GM23248 (cell line): ENCODE measurements at regions not wholly inside any gene's neighbourhood (a gene's known extent, or its start where the extent isn't known, plus 50 kb on each side); places are given as distances from the start of the nearest gene placed in this dataset.

Source experiments
- DNase-seq: peaks from one replicate; pipeline ENCODE4 v3.0.0-alpha.2; 2015
- H2AFZ ChIP-seq: fragments of 200-600 bp; sonication (generic); 2 replicates; pipeline ENCODE4 v1.6.1; 2016; ENCODE audit warnings: antibody characterized with exemption
- H3F3A ChIP-seq: fragments of 200-600 bp; sonication (generic); 2 replicates; pipeline ENCODE4 v1.6.1; 2016; ENCODE audit warnings: mild to moderate bottlenecking, antibody characterized with exemption, mixed run types; ENCODE audit not compliant: insufficient read depth
- H3K27ac ChIP-seq: fragments of 200-600 bp; sonication (generic); 2 replicates; pipeline ENCODE4 v1.5.1; 2016; ENCODE audit warnings: mild to moderate bottlenecking
- H3K27me3 ChIP-seq: fragments of 200-600 bp; sonication (generic); replicated peaks from 2 replicates; pipeline ENCODE4 v1.6.1; 2016; ENCODE audit warnings: mild to moderate bottlenecking; ENCODE audit not compliant: insufficient read depth
- H3K36me3 ChIP-seq: fragments of 200-600 bp; sonication (generic); 2 replicates; pipeline ENCODE4 v1.6.1; 2016; ENCODE audit warnings: low read depth, mild to moderate bottlenecking
- H3K4me1 ChIP-seq: fragments of 200-600 bp; sonication (generic); 2 replicates; pipeline ENCODE4 v1.6.1; 2016; ENCODE audit warnings: mild to moderate bottlenecking; ENCODE audit not compliant: insufficient read depth
- H3K4me2 ChIP-seq: fragments of 200-600 bp; sonication (generic); one replicate; pipeline ENCODE4 v1.6.1; 2016; ENCODE audit warnings: mild to moderate bottlenecking; ENCODE audit not compliant: unreplicated experiment
- H3K4me3 ChIP-seq: fragments of 200-600 bp; sonication (generic); 2 replicates; pipeline ENCODE4 v1.5.1; 2016; ENCODE audit warnings: mild to moderate bottlenecking
- H3K79me2 ChIP-seq: fragments of 200-600 bp; sonication (generic); 2 replicates; pipeline ENCODE4 v1.6.1; 2016; ENCODE audit warnings: mild to moderate bottlenecking; ENCODE audit not compliant: insufficient read depth
- H3K9ac ChIP-seq: fragments of 200-600 bp; sonication (generic); 2 replicates; pipeline ENCODE4 v1.6.1; 2016; ENCODE audit warnings: mild to moderate bottlenecking
- H3K9me2 ChIP-seq: fragments of 200-600 bp; sonication (generic); 2 replicates; pipeline ENCODE4 v1.6.1; 2016; ENCODE audit warnings: mixed run types, mild to moderate bottlenecking, moderate library complexity; ENCODE audit not compliant: insufficient read depth
- H3K9me3 ChIP-seq: fragments of 200-600 bp; sonication (generic); one replicate; pipeline ENCODE4 v1.6.1; 2017; ENCODE audit warnings: low read depth
- H4K20me1 ChIP-seq: fragments of 200-600 bp; sonication (generic); 2 replicates; pipeline ENCODE4 v1.6.0; 2016; ENCODE audit not compliant: insufficient read depth
- EZH2 ChIP-seq: fragments of 200-600 bp; sonication (generic); IDR thresholded peaks from 2 replicates; pipeline ENCODE4 v1.6.1; 2018; ENCODE audit warnings: antibody characterized with exemption, mild to moderate bottlenecking; ENCODE audit not compliant: insufficient read depth, poor library complexity, severe bottlenecking
- EZH2phosphoT487 ChIP-seq: fragments of 200-600 bp; sonication (generic); IDR thresholded peaks from 2 replicates; pipeline ENCODE4 v1.6.1; 2018; ENCODE audit warnings: antibody characterized with exemption, moderate library complexity, mild to moderate bottlenecking, low read depth; ENCODE audit not compliant: insufficient read depth
- WGBS, 2 experiments: methylation state at CpG; one replicate each; pipeline ENCODE4 v1.1.6; 2015 to 2017; ENCODE audit warnings: low lambda C conversion rate in 2 of 2, low coverage in 1 of 2; ENCODE audit errors: missing lambda C conversion rate in 2 of 2; 5-methylcytosine and 5-hydroxymethylcytosine counted together
- in situ Hi-C: fragments of 300-500 bp; cut with MboI; formaldehyde crosslinking; loops from 2 replicates; pipeline ENCODE4 v1.15.0; 2020

- WGBS, 2 experiments, result 60 to 61% methylated on average over 11 of the region's 11 CpGs
- no peak overlapping the region for H3K4me2 ChIP-seq
- TF ChIP-seq EZH2 (no peak), EZH2phosphoT487 (no peak)
- H3K4me3 ChIP-seq, result no peak overlapping the region
- in situ Hi-C loops, result no loop called here
- no peaks in the 10 kb centered on the region for H3K36me3 ChIP-seq
- H3K27me3 ChIP-seq, result no peaks in the 10 kb centered on the region
- no peaks in the 10 kb centered on the region; the same call in 1 of the 2 replicates for H4K20me1 ChIP-seq
- no peak overlapping the region for H3K9ac ChIP-seq
- H3F3A ChIP-seq, result no peaks in the 10 kb centered on the region
- no peaks in the 10 kb centered on the region for H3K4me1 ChIP-seq
- no peak overlapping the region for H2AFZ ChIP-seq
- no peaks in the 10 kb centered on the region for H3K9me2 ChIP-seq
- no peaks in the 10 kb centered on the region for H3K79me2 ChIP-seq
- no peak overlapping the region for H3K27ac ChIP-seq
- peaks cover 2% of the 10 kb centered on the region for H3K9me3 ChIP-seq
- DNase-seq, result no peak
Measured at GRCh38 chr13:58611117-58611516, 979.6 kb downstream of the PCDH17 start.

GRCh38 chr13:58617880-58618665, 986.5 kb downstream of the PCDH17 start:
- Histone ChIP-seq H3K9ac (no peak overlapping the region), H3K36me3 (no peaks in the 10 kb centered on the region), H3K4me1 (no peaks in the 10 kb centered on the region), H2AFZ (no peak overlapping the region), H3K4me2 (no peak overlapping the region), H3K4me3 (no peak overlapping the region), H3K27me3 (no peaks in the 10 kb centered on the region), H3K9me2 (no peaks in the 10 kb centered on the region), H3K27ac (no peak overlapping the region), H3K79me2 (no peaks in the 10 kb centered on the region), H3K9me3 (no peaks in the 10 kb centered on the region), H4K20me1 (no peaks in the 10 kb centered on the region), H3F3A (no peaks in the 10 kb centered on the region)
- 21 to 27% methylated on average over 3 of the region's 3 CpGs for WGBS, 2 experiments
- no peak for DNase-seq
- in situ Hi-C loops, result no loop called here
- no peak for TF ChIP-seq EZH2phosphoT487

- H3K27me3 ChIP-seq, result no peaks in the 10 kb centered on the region
- no peak for DNase-seq
- H3K27ac ChIP-seq, result no peak overlapping the region
- no peak overlapping the region for H3K4me3 ChIP-seq
- in situ Hi-C loops, result no loop called here
- H3K9me3 ChIP-seq, result no peaks in the 10 kb centered on the region
- H3K4me2 ChIP-seq, result no peak overlapping the region
- H3F3A ChIP-seq, result no peaks in the 10 kb centered on the region
- H4K20me1 ChIP-seq, result no peaks in the 10 kb centered on the region
- no peaks in the 10 kb centered on the region for H3K79me2 ChIP-seq
- TF ChIP-seq EZH2 (no peak), EZH2phosphoT487 (no peak)
- 20 to 21% methylated on average over 5 of the region's 5 CpGs for WGBS, 2 experiments
- no peaks in the 10 kb centered on the region for H3K9me2 ChIP-seq
- no peak overlapping the region for H3K9ac ChIP-seq
- H3K36me3 ChIP-seq, result no peaks in the 10 kb centered on the region
- no peaks in the 10 kb centered on the region for H3K4me1 ChIP-seq
- no peak overlapping the region for H2AFZ ChIP-seq
Measured at GRCh38 chr13:58619396-58620113, 988.0 kb downstream of the PCDH17 start.

GRCh38 chr13:58620176-58620575, 988.6 kb downstream of the PCDH17 start:
- Histone ChIP-seq H3K79me2 (no peaks in the 10 kb centered on the region), H2AFZ (no peak overlapping the region), H3K4me2 (no peak overlapping the region), H3K9me2 (no peaks in the 10 kb centered on the region), H3K4me3 (no peak overlapping the region), H3K36me3 (no peaks in the 10 kb centered on the region), H3K27ac (no peak overlapping the region), H3K4me1 (no peaks in the 10 kb centered on the region), H3F3A (no peaks in the 10 kb centered on the region), H4K20me1 (no peaks in the 10 kb centered on the region), H3K9ac (no peak overlapping the region), H3K27me3 (no peaks in the 10 kb centered on the region), H3K9me3 (no peaks in the 10 kb centered on the region)
- no peak for DNase-seq
- WGBS, 2 experiments, result 24 to 30% methylated on average over 2 of the region's 2 CpGs
- in situ Hi-C loops, result no loop called here
- TF ChIP-seq EZH2phosphoT487, result no peak
- TF ChIP-seq EZH2, result no peak
